ENCODE measurements at regions not wholly inside any gene's neighbourhood (a gene's known extent, or its start where the extent isn't known, plus 50 kb on each side); places are given as distances from the start of the nearest gene placed in this dataset.

DNA sequence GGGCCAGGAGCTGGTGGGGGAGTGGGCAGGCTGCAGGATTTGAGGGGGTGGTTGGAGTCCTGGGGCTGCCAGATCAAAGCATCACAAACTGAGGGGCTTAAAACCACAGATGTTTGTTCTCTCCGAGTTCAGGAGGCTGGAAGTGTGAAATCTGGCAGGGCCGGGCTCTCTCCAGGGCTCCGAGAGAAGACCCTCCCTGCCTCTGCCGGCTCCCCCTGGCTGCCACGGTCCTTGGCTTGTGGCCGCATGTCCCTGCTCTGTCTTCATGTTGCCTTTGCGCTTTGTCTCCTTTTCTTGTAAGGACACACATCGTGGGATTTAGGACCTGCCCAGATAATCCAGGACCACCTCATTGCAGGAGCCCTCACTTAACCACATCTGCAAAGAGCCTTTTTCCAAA, 139.8 kb upstream of the GSE1 start:
- DNase-seq (ENCODE audit: low read depth): no peak

- DNase-seq (ENCODE audit: low read depth): peak; percentile 32
These were observed 139.1 kb upstream of the GSE1 start for GRCh38 chr16:85473909-85474620.

DNA sequence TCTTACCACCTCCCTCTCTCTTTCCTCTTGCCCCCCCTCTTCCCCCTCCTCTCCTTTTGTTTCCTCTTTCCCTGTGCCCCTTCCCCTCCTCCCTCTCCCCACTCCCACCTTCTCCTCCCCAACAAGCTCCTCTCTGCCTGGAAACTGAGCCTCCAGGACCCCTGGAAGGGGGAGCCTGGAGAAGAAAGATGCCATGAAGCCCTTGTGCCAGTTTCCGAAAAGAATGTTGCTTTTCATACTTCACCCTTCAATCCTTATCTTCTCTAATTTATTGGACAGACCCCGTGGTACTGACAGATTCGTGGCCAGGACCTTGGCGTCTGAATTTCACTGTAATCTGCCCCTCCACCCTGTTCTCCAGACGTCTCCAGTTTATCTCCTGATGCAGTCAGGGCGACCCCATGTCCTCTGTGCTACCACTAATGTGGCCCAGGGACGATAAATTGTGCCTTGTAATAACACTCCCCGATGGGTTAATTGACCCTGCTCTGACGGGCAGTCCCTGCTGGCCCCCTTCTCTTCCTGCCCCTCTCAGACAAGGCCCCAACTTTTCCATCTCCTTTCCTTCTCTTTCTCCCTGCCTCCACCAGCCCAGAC, 138.4 kb upstream of the GSE1 start:
- no peak for DNase-seq (ENCODE audit: low read depth)

DNA sequence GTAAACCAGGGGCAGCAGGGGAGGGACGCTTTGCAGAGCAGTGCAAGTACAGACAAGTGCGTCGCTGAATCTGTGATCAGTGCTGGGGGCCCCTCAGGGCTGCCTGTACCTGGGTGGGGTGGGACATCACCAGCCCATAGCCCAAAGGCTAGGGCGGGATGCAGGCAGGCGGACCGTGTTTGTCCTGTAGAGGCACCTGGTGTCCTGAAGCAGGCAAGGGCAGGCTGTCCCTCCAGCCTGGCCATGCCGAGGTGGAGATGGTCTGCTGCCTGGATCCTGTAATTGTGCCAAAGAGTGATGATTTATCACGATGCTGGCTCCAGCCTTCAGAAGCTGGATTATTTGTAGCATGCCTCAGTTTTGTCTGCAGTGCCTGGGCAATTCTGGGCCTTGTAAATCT, 137.9 kb upstream of the GSE1 start:
- DNase-seq (ENCODE audit: low read depth): no peak

DNA sequence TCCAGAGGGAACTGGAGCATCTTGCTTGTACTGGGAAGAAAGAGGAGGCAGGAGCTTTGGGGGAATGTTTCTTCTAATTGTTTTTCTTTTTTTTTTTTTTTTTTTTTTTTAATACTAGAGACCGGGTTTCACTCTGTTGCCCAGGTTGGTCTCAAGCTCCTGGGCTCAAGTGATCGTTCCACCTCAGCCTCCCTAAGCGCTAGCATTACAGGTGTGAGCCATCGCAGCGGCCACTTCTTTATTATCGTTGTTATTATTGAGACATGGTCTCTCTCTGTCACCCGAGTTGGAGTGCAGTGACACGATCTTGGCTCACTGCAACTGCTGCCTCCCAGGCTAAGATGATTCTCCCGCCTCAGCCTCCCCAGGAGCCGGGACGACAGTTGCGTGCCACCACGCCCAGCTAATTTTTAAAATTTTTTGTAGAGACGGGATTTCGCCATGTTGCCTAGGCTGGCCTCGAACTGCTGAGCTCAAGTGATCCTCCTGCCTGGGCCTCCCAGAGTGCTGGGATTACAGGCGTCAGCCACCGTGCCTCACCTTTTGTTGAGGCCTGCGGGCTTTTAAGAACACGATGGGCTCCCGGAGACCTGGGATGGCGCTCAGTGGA, 137.3 kb upstream of the GSE1 start:
- no peak for DNase-seq (ENCODE audit: low read depth)

DNA sequence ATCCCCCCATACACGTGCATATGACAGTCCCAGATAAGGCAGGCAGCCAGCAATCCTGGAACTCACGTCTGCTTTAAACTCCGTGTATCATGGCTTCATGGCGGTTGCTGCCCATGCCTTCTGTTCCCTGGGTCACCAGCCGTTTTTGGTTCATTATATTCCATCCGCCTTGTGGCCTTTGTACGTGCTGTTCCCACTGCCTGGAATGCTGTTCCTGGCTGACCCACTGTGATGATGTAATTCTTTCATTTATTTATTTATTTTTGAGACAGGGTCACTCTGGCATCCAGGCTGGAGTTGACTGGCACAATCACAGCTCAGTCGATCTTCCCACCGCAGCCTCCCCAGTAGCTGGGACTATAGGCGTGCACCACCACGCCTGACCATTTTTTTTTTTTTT, 136.7 kb upstream of the GSE1 start:
- DNase-seq (ENCODE audit: low read depth): no peak

DNA sequence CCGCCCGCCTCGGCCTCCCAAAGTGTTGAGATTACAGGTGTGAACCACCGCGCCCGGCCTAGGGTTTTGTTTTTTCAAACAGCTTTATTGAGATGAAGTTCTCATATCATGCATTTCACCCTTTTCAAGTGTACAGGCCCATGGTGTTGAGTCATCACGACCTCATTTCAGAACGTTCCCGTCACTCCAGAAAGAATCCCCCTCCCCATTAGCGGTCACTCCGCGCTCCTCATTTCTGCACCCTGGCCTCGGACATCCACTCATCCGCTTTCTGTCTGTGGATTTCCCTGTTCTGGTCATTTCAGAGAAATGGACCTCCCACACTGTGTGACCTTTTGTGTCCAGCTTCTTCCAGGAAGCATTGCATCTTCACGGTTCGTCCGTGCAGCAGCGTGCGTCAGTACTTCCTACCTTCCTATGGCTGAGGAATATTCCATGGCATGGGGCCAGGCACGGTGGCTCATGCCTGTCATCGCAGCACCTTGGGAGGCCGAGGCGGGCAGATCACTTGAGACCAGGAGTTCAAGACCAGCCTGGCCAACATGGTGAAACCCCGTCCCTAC, 135.2 kb upstream of the GSE1 start:
- no peak for DNase-seq (ENCODE audit: low read depth)

- no peak for DNase-seq (ENCODE audit: low read depth)
These were observed 133.0 kb upstream of the GSE1 start for GRCh38 chr16:85479972-85480726.

DNA sequence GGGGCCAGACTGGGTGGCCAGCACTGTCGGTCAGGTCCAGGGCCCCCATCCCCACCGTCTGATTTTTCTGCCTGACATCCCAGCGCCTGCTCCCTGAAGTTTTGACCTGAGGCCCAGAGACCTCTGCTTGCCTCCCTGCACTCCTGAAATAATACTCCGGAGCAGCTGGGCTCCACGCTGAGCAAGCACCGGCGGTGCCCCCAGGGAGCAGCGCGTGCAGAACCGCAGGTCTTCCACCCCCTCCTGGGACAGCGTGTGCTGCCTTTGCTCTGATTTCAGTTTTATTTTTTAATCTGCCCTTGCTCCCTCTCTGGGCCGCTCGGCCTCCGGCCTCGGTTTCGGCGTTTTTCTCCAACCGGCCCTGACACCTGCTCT, 132.4 kb upstream of the GSE1 start:
- DNase-seq (ENCODE audit: low read depth): no peak

DNA sequence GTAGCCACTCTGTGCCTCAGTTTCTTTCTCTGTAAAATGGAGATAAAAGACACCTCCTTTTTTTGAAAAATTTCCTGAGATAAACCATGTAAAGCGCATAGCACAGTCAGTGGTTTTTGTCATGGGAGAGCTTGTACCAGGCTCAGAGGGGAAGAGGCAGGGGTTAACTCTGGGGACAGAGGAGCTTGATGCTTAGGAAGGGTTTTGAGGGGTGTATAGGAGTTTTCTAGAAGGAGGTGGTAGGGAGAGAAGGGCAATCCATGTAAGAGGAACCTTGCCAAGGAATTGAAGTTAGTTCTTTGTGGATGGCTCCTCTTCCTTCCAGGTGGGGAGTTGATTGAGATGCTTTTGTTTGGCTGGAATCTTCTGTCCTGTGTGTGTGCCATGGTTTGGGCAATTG, 131.9 kb upstream of the GSE1 start:
- no peak for DNase-seq (ENCODE audit: low read depth)

GRCh38 chr16:85481738-85482137, 131.4 kb upstream of the GSE1 start:
- DNase-seq (ENCODE audit: low read depth): no peak

DNA sequence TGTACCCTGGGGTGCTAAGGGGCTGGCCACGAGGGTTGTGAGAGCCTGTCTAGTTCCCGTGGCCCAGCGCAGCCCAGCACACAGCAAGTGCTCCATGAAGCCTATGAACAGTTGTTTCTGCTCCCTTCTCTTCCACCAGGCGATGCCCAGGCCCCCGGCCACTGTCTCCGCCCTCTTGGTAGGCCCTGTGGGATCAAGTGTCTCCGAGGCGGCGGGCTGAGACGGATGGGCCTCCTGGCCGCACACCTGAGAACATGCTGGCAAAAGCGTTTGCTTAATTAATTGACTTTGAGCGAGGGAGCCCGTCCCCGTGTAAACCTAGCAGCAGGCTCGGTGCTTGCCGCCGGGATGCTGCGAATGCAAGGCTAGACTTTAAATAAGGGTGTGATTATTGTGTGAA, 129.7 kb upstream of the GSE1 start:
- no peak for DNase-seq (ENCODE audit: low read depth)

DNA sequence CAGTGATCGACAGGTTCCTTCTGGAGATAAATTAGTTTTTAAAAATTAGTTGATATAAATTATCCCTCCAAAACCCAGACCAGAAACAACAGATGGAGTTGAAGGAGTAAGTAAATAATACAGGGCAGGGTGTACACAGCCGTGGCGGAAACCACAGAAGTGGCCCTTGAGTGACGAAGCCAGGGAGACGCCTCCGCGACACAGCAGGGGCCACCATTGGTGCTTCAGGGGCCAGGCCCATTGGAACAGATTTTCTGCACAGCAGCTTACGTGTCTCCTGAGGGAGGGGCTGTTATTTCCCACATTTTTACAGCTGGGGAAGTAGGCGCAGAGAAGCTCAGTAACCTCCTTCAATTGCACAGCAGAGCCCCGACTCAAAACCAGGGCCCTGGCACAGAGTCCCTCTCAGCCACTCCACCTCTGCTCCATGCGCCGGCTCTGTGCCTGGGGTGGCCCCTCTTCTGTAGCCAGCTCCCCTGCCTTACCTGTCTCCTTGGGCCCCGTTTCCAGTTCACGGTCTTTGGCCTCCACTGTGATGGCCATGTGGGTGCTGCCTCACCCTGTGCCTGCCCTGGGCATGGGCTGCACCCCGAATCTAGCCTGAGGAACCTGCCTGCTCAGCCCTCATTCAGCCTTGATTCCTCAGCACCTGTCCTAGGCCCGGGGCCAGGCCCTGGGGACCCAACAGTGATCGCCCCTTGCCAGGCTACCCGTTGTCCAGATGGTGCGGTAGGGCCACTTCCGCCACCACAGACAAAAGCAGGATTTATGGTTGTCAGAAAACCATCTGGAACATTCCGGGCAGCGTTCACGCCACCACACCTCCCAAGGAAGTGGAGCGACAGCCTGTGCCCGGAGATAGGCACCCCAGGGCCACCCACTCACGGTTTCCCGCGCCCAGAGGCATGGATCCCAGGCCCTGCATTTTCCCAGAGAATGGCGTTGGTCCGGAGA, 128.5 kb upstream of the GSE1 start:
- DNase-seq (ENCODE audit: low read depth): no peak

- DNase-seq (ENCODE audit: low read depth): no peak
These were observed 127.7 kb upstream of the GSE1 start for GRCh38 chr16:85485379-85485778.

DNA sequence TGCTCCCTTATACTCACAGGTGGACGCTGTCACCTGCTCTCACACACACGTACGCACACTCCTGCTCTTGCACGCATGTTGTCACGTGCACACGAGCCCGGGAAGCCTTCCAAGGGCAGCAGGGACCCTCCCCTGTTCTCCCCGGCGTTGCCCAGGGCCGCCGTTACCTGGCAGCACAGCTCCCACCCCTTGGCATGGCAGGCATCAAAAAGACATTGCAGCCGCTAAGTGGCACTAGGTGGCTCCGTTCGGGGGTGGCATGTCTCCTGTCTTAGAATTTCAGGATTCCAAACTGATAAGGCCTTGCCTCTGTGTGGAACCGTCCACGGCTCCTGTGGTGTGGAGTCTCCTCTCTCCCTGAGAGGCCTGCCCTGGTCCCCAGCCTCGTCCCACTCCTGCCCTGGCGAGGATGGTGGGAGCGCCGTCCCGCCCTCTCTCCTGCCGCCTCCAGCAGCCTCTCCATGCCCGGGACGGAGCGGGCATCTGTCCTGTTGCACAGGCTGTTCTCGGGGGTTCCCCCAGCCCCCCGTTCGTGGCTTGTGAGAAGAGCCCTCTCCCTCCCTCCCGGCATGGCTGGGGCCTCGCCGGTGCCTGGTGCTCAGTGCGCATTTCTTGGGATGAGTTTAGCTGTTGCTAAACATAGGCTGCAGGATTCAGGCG, 126.7 kb upstream of the GSE1 start:
- no peak for DNase-seq (ENCODE audit: low read depth)

DNA sequence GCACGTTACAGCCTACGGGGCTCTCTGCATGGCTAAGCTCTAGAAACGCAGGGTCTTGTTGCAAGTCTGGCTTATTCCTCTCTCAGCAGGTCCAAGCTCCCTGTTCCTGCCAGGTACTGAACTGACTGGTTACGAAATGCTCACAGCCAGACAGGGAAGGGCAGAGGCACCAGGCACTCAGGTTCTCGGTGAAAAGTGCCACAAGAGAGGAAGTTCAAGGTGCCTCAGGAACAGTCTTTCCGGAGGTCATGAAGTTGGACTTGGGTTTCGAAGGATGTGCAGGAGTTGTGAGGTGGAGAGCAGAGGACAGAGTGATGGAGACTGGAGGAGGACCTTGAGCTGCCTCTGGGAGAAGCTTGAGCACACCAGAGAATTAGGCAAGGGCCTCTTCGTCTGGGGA, 124.7 kb upstream of the GSE1 start:
- no peak for DNase-seq (ENCODE audit: low read depth)

DNA sequence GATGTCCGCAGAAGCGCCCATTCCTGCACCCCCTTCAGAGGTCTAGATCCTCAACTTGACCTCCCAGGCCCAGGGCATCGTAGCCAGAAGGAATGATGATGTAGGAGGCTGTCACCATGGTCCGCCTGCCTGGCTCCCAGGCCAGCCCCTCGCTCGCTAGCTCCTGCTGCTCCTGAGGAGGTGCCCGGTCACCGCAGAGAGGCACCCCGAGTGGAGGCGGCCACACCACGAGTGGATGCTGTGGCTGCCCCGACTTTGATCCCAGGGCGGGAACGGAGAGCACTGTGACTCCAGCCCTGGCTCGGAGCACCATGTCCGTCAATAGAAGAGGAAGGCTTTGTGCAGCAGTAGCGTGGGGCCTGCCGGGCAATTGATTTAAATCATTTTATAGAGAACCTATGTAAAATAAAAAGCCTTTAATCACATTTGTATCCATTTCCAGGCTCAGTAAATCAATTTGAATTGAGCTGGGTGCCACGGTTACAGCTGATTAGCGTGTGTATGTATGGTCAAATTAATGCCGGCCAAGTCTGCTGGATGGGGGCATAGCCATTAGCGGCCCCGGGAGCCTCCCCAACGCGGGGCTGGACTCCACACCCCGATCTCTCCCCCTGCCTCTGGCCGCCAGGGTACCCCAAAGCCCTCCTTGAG, 122.6 kb upstream of the GSE1 start:
- no peak for DNase-seq (ENCODE audit: low read depth)

DNA sequence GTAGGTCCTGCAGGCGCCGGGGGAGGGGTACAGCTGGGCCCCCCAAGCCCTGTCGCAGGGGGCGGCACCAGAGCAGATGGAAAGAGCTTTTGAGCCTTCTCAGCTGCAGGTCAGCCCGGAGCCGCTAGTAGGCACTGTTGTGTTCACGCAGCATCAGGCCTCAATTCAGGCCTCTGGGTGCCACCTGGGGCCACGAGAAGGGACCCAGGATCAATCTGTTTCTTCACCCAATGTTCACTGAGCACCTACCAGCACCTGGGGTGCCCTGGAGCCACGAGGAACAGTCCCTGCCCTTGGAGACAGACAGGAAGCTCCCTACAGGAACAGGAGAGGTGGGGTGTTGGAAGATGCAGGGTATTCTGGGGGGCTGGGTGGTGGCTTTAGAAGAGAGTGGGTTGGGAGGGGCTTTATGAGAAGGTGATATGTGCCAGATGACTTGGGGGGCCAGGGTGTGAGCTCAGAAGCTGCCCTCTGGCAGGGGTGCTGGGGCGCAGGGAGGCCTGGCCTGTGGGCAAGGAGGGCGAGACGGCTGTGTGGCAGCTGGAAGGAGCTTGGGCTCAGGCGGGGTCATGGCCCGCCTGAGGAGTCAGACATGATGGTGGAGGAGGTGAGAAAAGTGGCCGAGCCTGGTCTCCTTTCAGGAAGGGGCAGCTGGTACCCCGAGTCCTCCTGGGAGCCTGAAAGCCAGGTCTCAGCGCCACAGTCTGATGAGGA, 121.9 kb upstream of the GSE1 start:
- DNase-seq (ENCODE audit: low read depth): no peak

- peak; percentile 70 for DNase-seq (ENCODE audit: low read depth)
These were observed 121.3 kb upstream of the GSE1 start for GRCh38 chr16:85491798-85492294.
